Tibial nerve (tissue), 3 donors: ENCODE measurements at regions not wholly inside any gene's neighbourhood (a gene's known extent, or its start where the extent isn't known, plus 50 kb on each side); places are given as distances from the start of the nearest gene placed in this dataset.

Source experiments
- POLR2A ChIP-seq, 2 donors: fragments of 450-650 bp; IDR thresholded peaks; one replicate each; pipeline ENCODE4 v1.6.1; 2017; ENCODE audit warnings: antibody characterized with exemption in 2 of 2, mild to moderate bottlenecking in 2 of 2, moderate library complexity in 2 of 2
- TF ChIP-seq, protein P1 (sequence below), 5 experiments: fragments of 200-600 bp in 3 of 5; fragments of 450-650 bp in 2 of 5; sonication (generic) in 3 of 5; IDR thresholded peaks; one replicate each; pipeline ENCODE4 v1.5.1; 2016 to 2019; ENCODE audit warnings: antibody characterized with exemption in 5 of 5, mild to moderate bottlenecking in 3 of 5, moderate library complexity in 2 of 5

DNA sequence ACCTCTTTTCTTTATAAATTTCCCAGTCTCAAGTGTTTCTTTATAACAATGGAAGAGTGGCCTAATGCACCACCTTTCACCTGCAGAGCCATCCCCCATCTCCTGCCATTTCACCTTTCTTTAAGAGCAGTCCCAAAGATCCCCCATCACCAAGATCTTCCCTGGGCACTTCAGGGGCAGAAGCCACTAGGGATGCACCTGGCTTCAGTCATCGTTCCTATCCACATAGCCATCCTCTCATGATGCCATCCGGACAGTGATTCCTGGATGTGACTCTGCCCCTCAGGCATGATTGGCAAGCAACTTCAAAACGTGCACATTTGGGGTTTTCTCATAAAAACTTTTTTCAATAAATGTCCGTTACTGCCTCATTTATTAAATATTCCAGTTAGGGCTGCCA lies 225.9 kb downstream of the TBXT start:
- TF ChIP-seq, protein P1, sequence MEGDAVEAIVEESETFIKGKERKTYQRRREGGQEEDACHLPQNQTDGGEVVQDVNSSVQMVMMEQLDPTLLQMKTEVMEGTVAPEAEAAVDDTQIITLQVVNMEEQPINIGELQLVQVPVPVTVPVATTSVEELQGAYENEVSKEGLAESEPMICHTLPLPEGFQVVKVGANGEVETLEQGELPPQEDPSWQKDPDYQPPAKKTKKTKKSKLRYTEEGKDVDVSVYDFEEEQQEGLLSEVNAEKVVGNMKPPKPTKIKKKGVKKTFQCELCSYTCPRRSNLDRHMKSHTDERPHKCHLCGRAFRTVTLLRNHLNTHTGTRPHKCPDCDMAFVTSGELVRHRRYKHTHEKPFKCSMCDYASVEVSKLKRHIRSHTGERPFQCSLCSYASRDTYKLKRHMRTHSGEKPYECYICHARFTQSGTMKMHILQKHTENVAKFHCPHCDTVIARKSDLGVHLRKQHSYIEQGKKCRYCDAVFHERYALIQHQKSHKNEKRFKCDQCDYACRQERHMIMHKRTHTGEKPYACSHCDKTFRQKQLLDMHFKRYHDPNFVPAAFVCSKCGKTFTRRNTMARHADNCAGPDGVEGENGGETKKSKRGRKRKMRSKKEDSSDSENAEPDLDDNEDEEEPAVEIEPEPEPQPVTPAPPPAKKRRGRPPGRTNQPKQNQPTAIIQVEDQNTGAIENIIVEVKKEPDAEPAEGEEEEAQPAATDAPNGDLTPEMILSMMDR (IDR thresholded peaks at IDR 0.05), result no peak
- no peak for TF ChIP-seq POLR2A (IDR thresholded peaks at IDR 0.05)
